ENCODE measurements at regions not wholly inside any gene's neighbourhood (a gene's known extent, or its start where the extent isn't known, plus 50 kb on each side); places are given as distances from the start of the nearest gene placed in this dataset.

GRCh38 chr22:46065691-46066454 lies 84.5 kb upstream of the PPARA start (continued):
- TF ChIP-seq, protein P1, sequence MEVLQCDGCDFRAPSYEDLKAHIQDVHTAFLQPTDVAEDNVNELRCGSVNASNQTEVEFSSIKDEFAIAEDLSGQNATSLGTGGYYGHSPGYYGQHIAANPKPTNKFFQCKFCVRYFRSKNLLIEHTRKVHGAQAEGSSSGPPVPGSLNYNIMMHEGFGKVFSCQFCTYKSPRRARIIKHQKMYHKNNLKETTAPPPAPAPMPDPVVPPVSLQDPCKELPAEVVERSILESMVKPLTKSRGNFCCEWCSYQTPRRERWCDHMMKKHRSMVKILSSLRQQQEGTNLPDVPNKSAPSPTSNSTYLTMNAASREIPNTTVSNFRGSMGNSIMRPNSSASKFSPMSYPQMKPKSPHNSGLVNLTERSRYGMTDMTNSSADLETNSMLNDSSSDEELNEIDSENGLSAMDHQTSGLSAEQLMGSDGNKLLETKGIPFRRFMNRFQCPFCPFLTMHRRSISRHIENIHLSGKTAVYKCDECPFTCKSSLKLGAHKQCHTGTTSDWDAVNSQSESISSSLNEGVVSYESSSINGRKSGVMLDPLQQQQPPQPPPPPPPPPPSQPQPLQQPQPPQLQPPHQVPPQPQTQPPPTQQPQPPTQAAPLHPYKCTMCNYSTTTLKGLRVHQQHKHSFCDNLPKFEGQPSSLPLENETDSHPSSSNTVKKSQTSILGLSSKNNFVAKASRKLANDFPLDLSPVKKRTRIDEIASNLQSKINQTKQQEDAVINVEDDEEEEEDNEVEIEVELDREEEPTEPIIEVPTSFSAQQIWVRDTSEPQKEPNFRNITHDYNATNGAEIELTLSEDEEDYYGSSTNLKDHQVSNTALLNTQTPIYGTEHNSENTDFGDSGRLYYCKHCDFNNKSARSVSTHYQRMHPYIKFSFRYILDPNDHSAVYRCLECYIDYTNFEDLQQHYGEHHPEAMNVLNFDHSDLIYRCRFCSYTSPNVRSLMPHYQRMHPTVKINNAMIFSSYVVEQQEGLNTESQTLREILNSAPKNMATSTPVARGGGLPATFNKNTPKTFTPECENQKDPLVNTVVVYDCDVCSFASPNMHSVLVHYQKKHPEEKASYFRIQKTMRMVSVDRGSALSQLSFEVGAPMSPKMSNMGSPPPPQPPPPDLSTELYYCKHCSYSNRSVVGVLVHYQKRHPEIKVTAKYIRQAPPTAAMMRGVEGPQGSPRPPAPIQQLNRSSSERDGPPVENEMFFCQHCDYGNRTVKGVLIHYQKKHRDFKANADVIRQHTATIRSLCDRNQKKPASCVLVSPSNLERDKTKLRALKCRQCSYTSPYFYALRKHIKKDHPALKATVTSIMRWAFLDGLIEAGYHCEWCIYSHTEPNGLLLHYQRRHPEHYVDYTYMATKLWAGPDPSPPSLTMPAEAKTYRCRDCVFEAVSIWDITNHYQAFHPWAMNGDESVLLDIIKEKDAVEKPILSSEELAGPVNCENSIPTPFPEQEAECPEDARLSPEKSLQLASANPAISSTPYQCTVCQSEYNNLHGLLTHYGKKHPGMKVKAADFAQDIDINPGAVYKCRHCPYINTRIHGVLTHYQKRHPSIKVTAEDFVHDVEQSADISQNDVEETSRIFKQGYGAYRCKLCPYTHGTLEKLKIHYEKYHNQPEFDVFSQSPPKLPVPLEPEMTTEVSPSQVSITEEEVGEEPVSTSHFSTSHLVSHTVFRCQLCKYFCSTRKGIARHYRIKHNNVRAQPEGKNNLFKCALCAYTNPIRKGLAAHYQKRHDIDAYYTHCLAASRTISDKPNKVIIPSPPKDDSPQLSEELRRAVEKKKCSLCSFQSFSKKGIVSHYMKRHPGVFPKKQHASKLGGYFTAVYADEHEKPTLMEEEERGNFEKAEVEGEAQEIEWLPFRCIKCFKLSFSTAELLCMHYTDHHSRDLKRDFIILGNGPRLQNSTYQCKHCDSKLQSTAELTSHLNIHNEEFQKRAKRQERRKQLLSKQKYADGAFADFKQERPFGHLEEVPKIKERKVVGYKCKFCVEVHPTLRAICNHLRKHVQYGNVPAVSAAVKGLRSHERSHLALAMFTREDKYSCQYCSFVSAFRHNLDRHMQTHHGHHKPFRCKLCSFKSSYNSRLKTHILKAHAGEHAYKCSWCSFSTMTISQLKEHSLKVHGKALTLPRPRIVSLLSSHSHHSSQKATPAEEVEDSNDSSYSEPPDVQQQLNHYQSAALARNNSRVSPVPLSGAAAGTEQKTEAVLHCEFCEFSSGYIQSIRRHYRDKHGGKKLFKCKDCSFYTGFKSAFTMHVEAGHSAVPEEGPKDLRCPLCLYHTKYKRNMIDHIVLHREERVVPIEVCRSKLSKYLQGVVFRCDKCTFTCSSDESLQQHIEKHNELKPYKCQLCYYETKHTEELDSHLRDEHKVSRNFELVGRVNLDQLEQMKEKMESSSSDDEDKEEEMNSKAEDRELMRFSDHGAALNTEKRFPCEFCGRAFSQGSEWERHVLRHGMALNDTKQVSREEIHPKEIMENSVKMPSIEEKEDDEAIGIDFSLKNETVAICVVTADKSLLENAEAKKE (CRISPR knock-in tag; IDR thresholded peaks at IDR 0.05), result no peak
- TF ChIP-seq ZNF114 (CRISPR knock-in tag; IDR thresholded peaks at IDR 0.05) (no peak), STAT1 (IDR thresholded peaks at IDR 0.05; ENCODE audit: unreplicated experiment) (no peak), POLR2AphosphoS5 (IDR thresholded peaks at IDR 0.05; ENCODE audit: low read depth) (no peak), CREB1 (CRISPR knock-in tag; IDR thresholded peaks at IDR 0.05; ENCODE audit: low read depth) (no peak), CTCF (conservative IDR thresholded peaks at IDR 0.05; ENCODE audit: low read depth in 2 of 2) (no peak), REST (IDR thresholded peaks at IDR 0.05; ENCODE audit: unreplicated experiment) (no peak)

Data from GM23338 (cell line).